Heart left ventricle (tissue), 13 donors: ENCODE measurements at regions not wholly inside any gene's neighbourhood (a gene's known extent, or its start where the extent isn't known, plus 50 kb on each side); places are given as distances from the start of the nearest gene placed in this dataset.

Experiments used
- CTCF ChIP-seq, 12 donors: fragments of 200-600 bp; sonication (generic) in 4 of 12; IDR thresholded peaks; one replicate each; pipeline versions ENCODE4 v1.5.0 to v1.8.0; 2018 to 2022; ENCODE audit warnings: antibody characterized with exemption in 12 of 12, mild to moderate bottlenecking in 5 of 12
- POLR2A ChIP-seq, 2 donors: fragments of 450-650 bp; IDR thresholded peaks; one replicate each; pipeline ENCODE4 v1.6.1; 2017; ENCODE audit warnings: antibody characterized with exemption in 2 of 2, mild to moderate bottlenecking in 2 of 2, moderate library complexity in 2 of 2
- donor health status: ischemic (EF 13 %, LVEDD 7.1; RV severe dilation, severe dysfunction).
- donor health status: DM: no; HTN: yes; CAD: no.
- donor health status: DM: no; HTN: no; CAD: no.
- donor health status: ischemic (EF 25% LVEDD 6.9; RV normal size, moderate dysfunction).
- donor health status: ischemic (EF 25% LVEDD 5.7; RV mildly dilated, moderate dysfunction).
- donor health status: ischemic (EF 35%, LVEDD 5.7; RV mildly dilated, moderate dysfunction).
- donor health status: nonischemic (EF 11% LVEDD 7.7; RV severe dilation, severe dysfunction).
- donor health status: DM: yes; HTN: yes; CAD: no.
- donor health status: PGD.
- donor health status: ischemic (EF 29% LVEDD 5.4; RV normal size, mild dysfunction).
- donor health status: nonischemic (EF 23%, LVEDD 6.1; RV moderate dilation, normal function).

- TF ChIP-seq CTCF (IDR thresholded peaks at IDR 0.05) (no peak), POLR2A (IDR thresholded peaks at IDR 0.05) (no peak)
Measured at GRCh38 chr1:208485512-208485911, 241.3 kb upstream of the PLXNA2 start.
